Endothelial cell of umbilical vein (primary cell): ENCODE measurements at regions not wholly inside any gene's neighbourhood (a gene's known extent, or its start where the extent isn't known, plus 50 kb on each side); places are given as distances from the start of the nearest gene placed in this dataset.

Experiments used
- BruUV-seq: library from RNA; stranded (reverse); fragments of 400-500 nt; replicated peaks from 2 replicates; lab custom pipeline; 2021; lab: Mats Ljungman, UMichigan
- CTCF ChIA-PET: fragments of 300-600, 350-600 bp; sonication (Branson Sonifier 250); formaldehyde crosslinking; loops from one replicate; lab custom pipeline; 2021; ENCODE audit warnings: antibody characterized with exemption, inconsistent platforms; lab: Charles Lee
- POLR2A ChIA-PET: fragments of 300-600, 350-600 bp; sonication (Branson Sonifier 250); formaldehyde crosslinking; loops from one replicate; lab custom pipeline; 2021; ENCODE audit warnings: antibody characterized with exemption, inconsistent platforms; lab: Charles Lee
- DNase-seq: peaks from one replicate; pipeline ENCODE4 v3.0.0-alpha.2; 2011; ENCODE audit warnings: low read depth, low spot score
- FAIRE-seq: peaks from 2 replicates; lab custom pipeline; 2011; peaks lifted over from hg19 to GRCh38; lab: Jason Lieb, UNC
- H2AFZ ChIP-seq: 2 replicates; pipeline ENCODE4 v1.6.0; 2012; ENCODE audit warnings: low read depth, low read length, control low read depth, inconsistent platforms
- H3K27ac ChIP-seq: 2 replicates; pipeline ENCODE4 v1.5.1; 2011; ENCODE audit warnings: low read depth, mild to moderate bottlenecking, control low read depth, low read length, moderate library complexity; ENCODE audit not compliant: insufficient read depth
- H3K27me3 ChIP-seq, 2 experiments: 2 replicates each; pipeline versions ENCODE4 v1.6.0 to v1.6.1; 2011; ENCODE audit warnings: low read length in 2 of 2, mixed read lengths in 1 of 2; ENCODE audit not compliant: control insufficient read depth in 2 of 2, insufficient read depth in 2 of 2
- H3K36me3 ChIP-seq, 2 experiments: 2 replicates in 1 of 2; 3 replicates in 1 of 2; pipeline ENCODE4 v1.5.1; 2011; ENCODE audit warnings: low read length in 2 of 2, mild to moderate bottlenecking in 1 of 2, moderate library complexity in 1 of 2; ENCODE audit not compliant: control insufficient read depth in 2 of 2, insufficient read depth in 2 of 2; ENCODE audit errors: extremely low read depth in 1 of 2
- H3K4me1 ChIP-seq: 3 replicates; pipeline ENCODE4 v1.5.1; 2011; ENCODE audit warnings: mild to moderate bottlenecking, low read length; ENCODE audit not compliant: control insufficient read depth, insufficient read depth; ENCODE audit errors: extremely low read depth
- H3K4me2 ChIP-seq: 2 replicates; pipeline ENCODE4 v1.6.1; 2011; ENCODE audit warnings: low read length, control low read depth, mixed read lengths; ENCODE audit not compliant: insufficient read depth
- H3K4me3 ChIP-seq, 3 experiments: fragments of 200-600 bp in 1 of 3; sonication (generic), shearing (Covaris generic) in 1 of 3; replicated peaks in 1 of 3; 2 replicates each; pipeline ENCODE4 v1.5.1; 2011 to 2016; ENCODE audit warnings: control low read depth in 3 of 3, low read length in 3 of 3, mild to moderate bottlenecking in 2 of 3, inconsistent platforms in 1 of 3, low read depth in 1 of 3, moderate library complexity in 1 of 3; ENCODE audit not compliant: insufficient read depth in 1 of 3
- H3K79me2 ChIP-seq: 2 replicates; pipeline ENCODE4 v1.6.0; 2012; ENCODE audit warnings: low read length, inconsistent platforms; ENCODE audit not compliant: control insufficient read depth, insufficient read depth
- H3K9ac ChIP-seq: replicated peaks from 2 replicates; pipeline ENCODE3; 2011; ENCODE audit warnings: low read length, control low read depth; ENCODE audit not compliant: insufficient read depth; ENCODE audit errors: extremely low read depth
- H3K9me1 ChIP-seq: replicated peaks from 3 replicates; pipeline ENCODE4 v1.6.0; 2011; ENCODE audit warnings: mild to moderate bottlenecking, low read length; ENCODE audit not compliant: control insufficient read depth, insufficient read depth; ENCODE audit errors: extremely low read depth
- H3K9me3 ChIP-seq: replicated peaks from 2 replicates; pipeline ENCODE4 v1.5.1; 2012; ENCODE audit warnings: low read length, inconsistent platforms; ENCODE audit not compliant: control insufficient read depth, insufficient read depth
- H4K20me1 ChIP-seq: replicated peaks from 2 replicates; pipeline ENCODE3; 2011; ENCODE audit warnings: mild to moderate bottlenecking, low read length; ENCODE audit not compliant: control insufficient read depth, insufficient read depth; ENCODE audit errors: extremely low read depth
- EZH2 ChIP-seq: IDR thresholded peaks from 2 replicates; pipeline ENCODE4 v1.6.1; 2012; ENCODE audit warnings: borderline replicate concordance, low read depth, mild to moderate bottlenecking, moderate library complexity, low read length, inconsistent platforms; ENCODE audit not compliant: severe bottlenecking
- FOS ChIP-seq: IDR thresholded peaks from 2 replicates; pipeline ENCODE4 v1.6.1; 2011; ENCODE audit warnings: mild to moderate bottlenecking, low read length, moderate library complexity, borderline replicate concordance; ENCODE audit not compliant: insufficient read depth
- GATA2 ChIP-seq: IDR thresholded peaks from 2 replicates; pipeline ENCODE4 v1.7.0; 2011; ENCODE audit warnings: low read depth, mild to moderate bottlenecking, moderate library complexity, mixed read lengths, low read length; ENCODE audit not compliant: insufficient read length, insufficient read depth
- JUN ChIP-seq: IDR thresholded peaks from 2 replicates; pipeline ENCODE4 v1.6.1; 2011; ENCODE audit warnings: borderline replicate concordance, low read depth; ENCODE audit not compliant: insufficient read length, insufficient read depth
- MAX ChIP-seq: IDR thresholded peaks from 2 replicates; pipeline ENCODE4 v1.6.1; 2011; ENCODE audit not compliant: insufficient read depth, insufficient read length
- MYC ChIP-seq: IDR thresholded peaks from one replicate; pipeline ENCODE4 v1.6.1; 2011; ENCODE audit warnings: mild to moderate bottlenecking, low read depth, low read length
- POLR2A ChIP-seq: IDR thresholded peaks from 2 replicates; pipeline ENCODE4 v1.6.1; 2012; ENCODE audit warnings: low read depth, mild to moderate bottlenecking, control low read depth, low read length
- POLR2AphosphoS5 ChIP-seq: IDR thresholded peaks from 2 replicates; pipeline ENCODE4 v1.6.1; 2012; ENCODE audit warnings: low read depth, mild to moderate bottlenecking, control low read depth, low read length, moderate library complexity; ENCODE audit not compliant: insufficient read depth
- dilution Hi-C: fragments of 300-500 bp; cut with MboI; formaldehyde crosslinking; loops from one replicate; pipeline ENCODE4 v1.15.0; 2019; ENCODE audit warnings: low sequenced_read_pairs; ENCODE audit not compliant: extremely low pct_ligation_motif_present
- intact Hi-C: fragments of 100-400 bp; cut with micrococcal nuclease; formaldehyde crosslinking; loops from one replicate; pipeline ENCODE4 v1.10.0; 2022
- TF ChIP-seq, protein P1 (sequence below), 2 donors: IDR thresholded peaks; 1 replicate in 1 of 2; 2 replicates in 1 of 2; pipeline ENCODE4 v1.5.1; 2011; ENCODE audit warnings: low read length in 2 of 2, mild to moderate bottlenecking in 2 of 2, moderate library complexity in 2 of 2, control low read depth in 1 of 2, inconsistent platforms in 1 of 2, low read depth in 1 of 2; ENCODE audit not compliant: insufficient read depth in 1 of 2; ENCODE audit errors: extremely low read depth in 1 of 2

DNA sequence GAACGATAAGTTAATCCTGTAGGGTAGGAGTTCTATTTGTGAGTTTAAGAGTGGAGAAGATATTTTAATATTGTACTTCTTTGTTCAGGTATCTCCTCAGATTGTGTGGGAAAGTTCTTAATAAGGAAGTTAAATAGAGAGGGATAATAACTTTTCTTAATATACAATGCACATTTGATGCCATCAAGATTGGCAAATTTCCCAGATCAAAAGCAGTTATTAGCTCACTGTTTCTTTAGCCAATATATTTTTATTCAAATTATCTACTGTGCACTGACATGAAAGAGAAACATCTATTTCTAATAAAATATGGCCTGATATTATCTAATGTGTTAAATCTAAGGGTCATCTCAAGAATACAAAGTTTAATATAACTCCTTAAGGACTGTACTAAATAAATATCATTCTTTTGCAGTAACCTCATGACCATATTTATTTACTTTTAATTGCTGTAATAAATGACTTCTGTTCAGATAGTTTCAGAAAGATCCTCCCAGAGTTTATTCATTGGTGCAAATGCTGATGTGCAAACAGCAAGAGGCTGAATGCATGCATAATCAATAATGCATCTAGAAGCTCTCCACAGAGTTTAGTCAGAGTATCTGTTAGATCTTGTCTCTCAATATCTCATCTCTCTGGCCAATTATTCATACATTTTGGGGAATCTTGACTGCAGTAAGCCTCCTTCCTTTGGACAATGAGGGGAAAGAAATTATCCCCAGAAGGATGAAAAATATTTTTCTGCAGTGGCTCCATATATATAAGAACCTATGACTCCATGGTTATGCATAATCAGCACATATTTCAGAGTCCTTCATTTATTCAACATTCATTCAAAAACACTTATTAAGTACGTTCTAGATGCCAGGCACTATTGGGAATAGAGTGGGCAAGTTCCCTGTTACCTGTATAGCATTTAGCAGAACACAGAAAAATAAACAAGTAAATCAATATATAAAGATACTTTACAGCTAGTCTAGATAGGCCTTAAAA is 85.3 kb downstream of the SPATA31D1 start:
- Histone ChIP-seq H3K9me3 (no peaks in the 10 kb centered on the region), H4K20me1 (no peaks in the 10 kb centered on the region), H3K36me3 (no peaks in the 10 kb centered on the region), H3K9ac (no peak overlapping the region), H3K79me2 (no peaks in the 10 kb centered on the region), H3K4me2 (no peak overlapping the region), H3K27me3 (no peaks in the 10 kb centered on the region), H3K9me1 (no peaks in the 10 kb centered on the region), H2AFZ (no peak overlapping the region), H3K27ac (no peak overlapping the region), H3K4me1 (no peaks in the 10 kb centered on the region), H3K4me3 (no peak overlapping the region)
- ChIA-PET POLR2A (interaction anchor here (0.6 kb wide), 1 partner anchor 403 kb away, joined by 6 read pairs; no protein-coding TSS in a partner anchor), CTCF (no interaction called here)
- dilution Hi-C loops (no loop called here), intact Hi-C loops (no loop called here)
- TF ChIP-seq, protein P1, sequence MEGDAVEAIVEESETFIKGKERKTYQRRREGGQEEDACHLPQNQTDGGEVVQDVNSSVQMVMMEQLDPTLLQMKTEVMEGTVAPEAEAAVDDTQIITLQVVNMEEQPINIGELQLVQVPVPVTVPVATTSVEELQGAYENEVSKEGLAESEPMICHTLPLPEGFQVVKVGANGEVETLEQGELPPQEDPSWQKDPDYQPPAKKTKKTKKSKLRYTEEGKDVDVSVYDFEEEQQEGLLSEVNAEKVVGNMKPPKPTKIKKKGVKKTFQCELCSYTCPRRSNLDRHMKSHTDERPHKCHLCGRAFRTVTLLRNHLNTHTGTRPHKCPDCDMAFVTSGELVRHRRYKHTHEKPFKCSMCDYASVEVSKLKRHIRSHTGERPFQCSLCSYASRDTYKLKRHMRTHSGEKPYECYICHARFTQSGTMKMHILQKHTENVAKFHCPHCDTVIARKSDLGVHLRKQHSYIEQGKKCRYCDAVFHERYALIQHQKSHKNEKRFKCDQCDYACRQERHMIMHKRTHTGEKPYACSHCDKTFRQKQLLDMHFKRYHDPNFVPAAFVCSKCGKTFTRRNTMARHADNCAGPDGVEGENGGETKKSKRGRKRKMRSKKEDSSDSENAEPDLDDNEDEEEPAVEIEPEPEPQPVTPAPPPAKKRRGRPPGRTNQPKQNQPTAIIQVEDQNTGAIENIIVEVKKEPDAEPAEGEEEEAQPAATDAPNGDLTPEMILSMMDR (IDR thresholded peaks at IDR 0.05; ENCODE audit: extremely low read depth in 1 of 2, insufficient read depth in 1 of 2, low read depth in 1 of 2, low read length in 2 of 2), result no peak
- TF ChIP-seq MAX, result no peak
- TF ChIP-seq POLR2AphosphoS5, result no peak
- no peak for TF ChIP-seq JUN
- no peak for TF ChIP-seq EZH2
- TF ChIP-seq POLR2A, result no peak
- TF ChIP-seq FOS, result no peak
- TF ChIP-seq GATA2, result no peak
- no peak for TF ChIP-seq MYC
- no peak for FAIRE-seq
- BruUV-seq, result no TSS peak
- no peak for DNase-seq
